ENCODE measurements at regions not wholly inside any gene's neighbourhood (a gene's known extent, or its start where the extent isn't known, plus 50 kb on each side); places are given as distances from the start of the nearest gene placed in this dataset.

- TF ChIP-seq CTCF (IDR thresholded peaks at IDR 0.05; ENCODE audit: low read depth, low read length, missing input control), result no peak
- TF ChIP-seq TAF1 (conservative IDR thresholded peaks at IDR 0.05), result no peak
- no peak for TF ChIP-seq NR2F2 (IDR thresholded peaks at IDR 0.05)
- no peak for TF ChIP-seq REST (IDR thresholded peaks at IDR 0.05)
- TF ChIP-seq JUND (IDR thresholded peaks at IDR 0.05), result no peak
- no peak for TF ChIP-seq ATF3 (IDR thresholded peaks at IDR 0.05)
- no peak for TF ChIP-seq HNF4G (IDR thresholded peaks at IDR 0.05)
These were observed 670.2 kb downstream of the DIAPH3 start for GRCh38 chr13:59493436-59493965.
